CD14-positive monocyte (primary cell): ENCODE measurements at regions not wholly inside any gene's neighbourhood (a gene's known extent, or its start where the extent isn't known, plus 50 kb on each side); places are given as distances from the start of the nearest gene placed in this dataset.

Experiments
- DNase-seq, 3 donors: peaks; one replicate each; pipeline ENCODE4 v3.0.0-alpha.2; 2011 to 2022
- H2AFZ ChIP-seq: 2 replicates; pipeline ENCODE4 v1.6.0; 2012; ENCODE audit warnings: mild to moderate bottlenecking, low read depth, low read length, inconsistent platforms; ENCODE audit not compliant: insufficient read depth, poor library complexity, severe bottlenecking
- H3K27ac ChIP-seq, 2 donors: 1 replicate in 1 of 2; 2 replicates in 1 of 2; pipeline ENCODE4 v1.5.1; 2012 to 2013; ENCODE audit warnings: low read length in 2 of 2, control low read depth in 1 of 2, inconsistent platforms in 1 of 2, low read depth in 1 of 2, mild to moderate bottlenecking in 1 of 2
- H3K27me3 ChIP-seq, 2 donors: one replicate each; pipeline versions ENCODE4 v1.6.0 to v1.6.1; 2011 to 2013; ENCODE audit warnings: low read length in 2 of 2; ENCODE audit not compliant: control insufficient read depth in 2 of 2, insufficient read depth in 2 of 2
- H3K36me3 ChIP-seq, 2 donors: replicated peaks in 1 of 2; 1 replicate in 1 of 2; 2 replicates in 1 of 2; pipeline versions ENCODE4 v1.5.1 to v1.6.1; 2012 to 2013; ENCODE audit warnings: low read length in 2 of 2, control low read depth in 1 of 2, inconsistent platforms in 1 of 2, mild to moderate bottlenecking in 1 of 2; ENCODE audit not compliant: insufficient read depth in 2 of 2, control insufficient read depth in 1 of 2
- H3K4me1 ChIP-seq, 2 donors: 1 replicate in 1 of 2; 2 replicates in 1 of 2; pipeline versions ENCODE4 v1.5.1 to v1.6.1; 2012 to 2013; ENCODE audit warnings: low read length in 2 of 2, control low read depth in 1 of 2, inconsistent platforms in 1 of 2, mild to moderate bottlenecking in 1 of 2, moderate library complexity in 1 of 2; ENCODE audit not compliant: insufficient read depth in 2 of 2, control insufficient read depth in 1 of 2
- H3K4me2 ChIP-seq: replicated peaks from 2 replicates; pipeline ENCODE3; 2012; ENCODE audit warnings: low read length, moderate library complexity, mild to moderate bottlenecking; ENCODE audit not compliant: poor library complexity, severe bottlenecking; ENCODE audit errors: extremely low read depth
- H3K4me3 ChIP-seq, 3 experiments: fragments of 200-600 bp in 1 of 3; sonication (generic) in 1 of 3; replicated peaks in 1 of 3; 1 replicate in 2 of 3; 2 replicates in 1 of 3; pipeline ENCODE4 v1.5.1; 2011 to 2013; ENCODE audit warnings: low read length in 3 of 3, mild to moderate bottlenecking in 3 of 3, control low read depth in 2 of 3, low read depth in 2 of 3, inconsistent platforms in 1 of 3, moderate library complexity in 1 of 3
- H3K79me2 ChIP-seq: 2 replicates; pipeline ENCODE4 v1.6.0; 2012; ENCODE audit warnings: mild to moderate bottlenecking, control low read depth, inconsistent platforms, low read length, moderate library complexity; ENCODE audit not compliant: insufficient read depth
- H3K9ac ChIP-seq: 2 replicates; pipeline ENCODE4 v1.6.0; 2017; ENCODE audit warnings: low read length, mild to moderate bottlenecking; ENCODE audit not compliant: insufficient read depth, poor library complexity, severe bottlenecking
- H3K9me3 ChIP-seq, 2 donors: replicated peaks in 1 of 2; 1 replicate in 1 of 2; 2 replicates in 1 of 2; pipeline versions ENCODE4 v1.5.1 to v1.6.1; 2012 to 2013; ENCODE audit warnings: low read length in 2 of 2, control low read depth in 1 of 2; ENCODE audit not compliant: control insufficient read depth in 1 of 2, insufficient read depth in 1 of 2
- H4K20me1 ChIP-seq: 2 replicates; pipeline ENCODE4 v1.6.0; 2012; ENCODE audit warnings: mild to moderate bottlenecking, low read length, control low read depth, moderate library complexity; ENCODE audit not compliant: insufficient read depth
- H3K27ac Mint-ChIP-seq, 7 donors: one replicate each; pipeline ENCODE4 v1.8.0; 2020; ENCODE audit warnings: mild to moderate bottlenecking in 7 of 7, mixed read lengths in 7 of 7, moderate library complexity in 6 of 7, inconsistent platforms in 2 of 7
- H3K27me3 Mint-ChIP-seq, 3 donors: one replicate each; pipeline ENCODE4 v1.8.0; 2021 to 2022; ENCODE audit warnings: low read depth in 3 of 3, mild to moderate bottlenecking in 3 of 3, mixed read lengths in 3 of 3, moderate library complexity in 3 of 3, inconsistent platforms in 1 of 3
- H3K36me3 Mint-ChIP-seq, 2 donors: one replicate each; pipeline ENCODE4 v1.8.0; 2020; ENCODE audit warnings: mixed read lengths in 2 of 2, inconsistent platforms in 1 of 2, mild to moderate bottlenecking in 1 of 2
- H3K4me1 Mint-ChIP-seq: one replicate; pipeline ENCODE4 v1.8.0; 2020; ENCODE audit warnings: mild to moderate bottlenecking, mixed read lengths
- H3K4me3 Mint-ChIP-seq, 2 donors: one replicate each; pipeline ENCODE4 v1.8.0; 2020; ENCODE audit warnings: mild to moderate bottlenecking in 2 of 2, mixed read lengths in 2 of 2, moderate library complexity in 1 of 2
- H3K9me3 Mint-ChIP-seq, 7 donors: one replicate each; pipeline ENCODE4 v1.8.0; 2020 to 2022; ENCODE audit warnings: mixed read lengths in 7 of 7, mild to moderate bottlenecking in 6 of 7, moderate library complexity in 6 of 7, inconsistent platforms in 2 of 7
- CTCF ChIP-seq: fragments of 200-600 bp; IDR thresholded peaks from one replicate; pipeline ENCODE4 v1.8.0; 2022; ENCODE audit warnings: antibody characterized with exemption, mild to moderate bottlenecking
- WGBS: methylation state at CpG from one replicate; pipeline ENCODE4 v1.1.5; 2013; ENCODE audit warnings: missing lambda C conversion rate; ENCODE audit not compliant: insufficient coverage; 5-methylcytosine and 5-hydroxymethylcytosine counted together
- intact Hi-C, 2 donors: fragments of 100-400 bp; cut with micrococcal nuclease; formaldehyde crosslinking; loops; one replicate each; pipeline versions ENCODE4 v1.15.0 to v1.15.1; 2023

- peaks cover 0 to 2% (median 2%) of the 10 kb centered on the region in 3 donors for H3K27me3 Mint-ChIP-seq
- Histone ChIP-seq H3K9me3 (no peaks in the 10 kb centered on the region), H3K27me3 (no peaks in the 10 kb centered on the region), H3K4me3 (no peak overlapping the region), H2AFZ (no peak overlapping the region), H3K79me2 (no peaks in the 10 kb centered on the region), H3K4me2 (no peak overlapping the region), H3K4me1 (peaks cover 20 to 22% of the 10 kb centered on the region in 2 donors), H4K20me1 (no peaks in the 10 kb centered on the region), H3K36me3 (no peaks in the 10 kb centered on the region), H3K27ac (no peak overlapping the region), H3K9ac (no peak overlapping the region)
- H3K27ac Mint-ChIP-seq, result no peak overlapping the region
- no peak overlapping the region for H3K4me3 Mint-ChIP-seq
- no peak for DNase-seq
- intact Hi-C loops, result loop anchor here in 1 of 2 donors (10.0 kb wide), 1 partner anchor 447 kb away; no protein-coding TSS in a partner anchor
- H3K36me3 Mint-ChIP-seq, result no peaks in the 10 kb centered on the region
- WGBS, result no CpG with 5 or more reads among the region's 6 CpGs
- H3K9me3 Mint-ChIP-seq, result peaks cover 0 to 3% (median 2%) of the 10 kb centered on the region in 7 donors
- no peak for TF ChIP-seq CTCF
- peaks cover 28% of the 10 kb centered on the region for H3K4me1 Mint-ChIP-seq
These were observed 130.1 kb upstream of the ESR1 start for GRCh38 chr6:151677404-151677803.

- Histone ChIP-seq H3K79me2 (no peaks in the 10 kb centered on the region), H3K4me1 (peaks cover 20 to 22% of the 10 kb centered on the region in 2 donors), H3K9ac (no peak overlapping the region), H4K20me1 (no peaks in the 10 kb centered on the region), H2AFZ (no peak overlapping the region), H3K27me3 (no peaks in the 10 kb centered on the region), H3K27ac (no peak overlapping the region), H3K4me3 (no peak overlapping the region), H3K9me3 (no peaks in the 10 kb centered on the region), H3K4me2 (no peak overlapping the region), H3K36me3 (no peaks in the 10 kb centered on the region)
- no CpG with 5 or more reads among the region's 9 CpGs for WGBS
- peak overlapping the region in 1 of 7 donors; percentile 51 for H3K27ac Mint-ChIP-seq
- no peaks in the 10 kb centered on the region for H3K36me3 Mint-ChIP-seq
- intact Hi-C loops, result loop anchor here in 1 of 2 donors (10.0 kb wide), 1 partner anchor 446 kb away; no protein-coding TSS in a partner anchor
- H3K27me3 Mint-ChIP-seq, result peaks cover 0 to 3% (median 2%) of the 10 kb centered on the region in 3 donors
- H3K9me3 Mint-ChIP-seq, result peaks cover 0 to 3% (median 0%) of the 10 kb centered on the region in 7 donors
- no peak overlapping the region for H3K4me3 Mint-ChIP-seq
- H3K4me1 Mint-ChIP-seq, result peaks cover 28% of the 10 kb centered on the region
- TF ChIP-seq CTCF, result no peak
- DNase-seq, result no peak
These were observed 128.4 kb upstream of the ESR1 start for GRCh38 chr6:151679081-151679480.
